ENCODE measurements at regions not wholly inside any gene's neighbourhood (a gene's known extent, or its start where the extent isn't known, plus 50 kb on each side); places are given as distances from the start of the nearest gene placed in this dataset.

GRCh38 chr5:82922086-82922734 is 155.0 kb downstream of the TMEM167A start:
- TF ChIP-seq CTCF (IDR thresholded peaks at IDR 0.05; ENCODE audit: low read depth, low read length), result no peak
- no peak for DNase-seq (ENCODE audit: extremely low read depth, low read depth)

GRCh38 chr5:82918311-82919031 is 158.7 kb downstream of the TMEM167A start:
- no peak for TF ChIP-seq CTCF (IDR thresholded peaks at IDR 0.05; ENCODE audit: low read depth, low read length)
- no peak for DNase-seq (ENCODE audit: extremely low read depth, low read depth)

GRCh38 chr5:82917584-82917983 is 159.6 kb downstream of the TMEM167A start:
- DNase-seq (ENCODE audit: extremely low read depth, low read depth), result no peak
- TF ChIP-seq CTCF (IDR thresholded peaks at IDR 0.05; ENCODE audit: low read depth, low read length), result no peak

GRCh38 chr5:82913971-82914370 is 163.2 kb downstream of the TMEM167A start:
- no peak for TF ChIP-seq CTCF (IDR thresholded peaks at IDR 0.05; ENCODE audit: low read depth, low read length)
- no peak for DNase-seq (ENCODE audit: extremely low read depth, low read depth)

- TF ChIP-seq CTCF (IDR thresholded peaks at IDR 0.05; ENCODE audit: low read depth, low read length), result no peak
- DNase-seq (ENCODE audit: extremely low read depth, low read depth), result no peak
These were observed 164.7 kb downstream of the TMEM167A start for GRCh38 chr5:82912462-82912861.

GRCh38 chr5:82911910-82912309 is 165.3 kb downstream of the TMEM167A start:
- DNase-seq (ENCODE audit: extremely low read depth, low read depth), result no peak
- TF ChIP-seq CTCF (IDR thresholded peaks at IDR 0.05; ENCODE audit: low read depth, low read length), result no peak

- TF ChIP-seq CTCF (IDR thresholded peaks at IDR 0.05; ENCODE audit: low read depth, low read length), result no peak
- no peak for DNase-seq (ENCODE audit: extremely low read depth, low read depth)
These were observed 166.3 kb downstream of the TMEM167A start for GRCh38 chr5:82910905-82911304.

Data from AG09319 (cell line).